HG03457 (cell line): ENCODE measurements at regions not wholly inside any gene's neighbourhood (a gene's known extent, or its start where the extent isn't known, plus 50 kb on each side); places are given as distances from the start of the nearest gene placed in this dataset.

Source experiments
- ATAC-seq: cut with Tn5 transposase; IDR thresholded peaks from one replicate; pipeline ENCODE4 v1.9.1; 2021; ENCODE audit warnings: moderate number of reproducible peaks; ENCODE audit not compliant: unreplicated experiment

DNA sequence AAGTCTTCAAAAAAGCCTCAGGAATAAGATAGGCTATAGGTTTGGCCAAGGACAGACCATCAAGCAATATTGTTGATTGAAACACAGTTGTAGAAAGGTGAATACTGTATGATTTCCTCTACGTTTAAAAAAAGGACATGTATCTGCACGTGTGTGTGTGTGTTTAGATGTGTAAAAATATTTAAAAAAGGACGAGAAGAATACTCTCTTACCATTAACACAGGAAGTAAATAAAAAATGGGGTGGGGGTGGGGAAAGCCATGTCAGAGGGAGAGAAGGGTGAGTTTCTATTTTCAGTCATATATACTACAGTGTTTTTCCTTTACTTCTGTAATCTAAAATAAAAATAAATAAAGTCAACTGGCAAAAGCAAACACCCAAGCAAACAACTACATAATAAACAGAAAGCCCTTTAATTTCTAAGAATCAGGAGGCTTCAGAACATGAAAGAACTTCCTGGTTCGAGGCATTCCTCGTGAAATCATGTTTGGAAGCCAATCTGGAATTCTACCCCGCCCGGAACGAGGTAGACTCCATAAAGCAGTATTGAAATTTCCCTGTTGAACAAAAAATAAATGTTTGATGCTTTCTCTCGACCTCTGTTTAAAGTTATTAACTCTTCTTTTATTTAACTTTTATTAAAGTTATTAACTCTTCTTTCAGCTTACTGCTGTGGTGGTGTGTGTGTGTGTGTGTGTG lies 158.1 kb upstream of the ZNF217 start:
- peak; percentile 21 for ATAC-seq

DNA sequence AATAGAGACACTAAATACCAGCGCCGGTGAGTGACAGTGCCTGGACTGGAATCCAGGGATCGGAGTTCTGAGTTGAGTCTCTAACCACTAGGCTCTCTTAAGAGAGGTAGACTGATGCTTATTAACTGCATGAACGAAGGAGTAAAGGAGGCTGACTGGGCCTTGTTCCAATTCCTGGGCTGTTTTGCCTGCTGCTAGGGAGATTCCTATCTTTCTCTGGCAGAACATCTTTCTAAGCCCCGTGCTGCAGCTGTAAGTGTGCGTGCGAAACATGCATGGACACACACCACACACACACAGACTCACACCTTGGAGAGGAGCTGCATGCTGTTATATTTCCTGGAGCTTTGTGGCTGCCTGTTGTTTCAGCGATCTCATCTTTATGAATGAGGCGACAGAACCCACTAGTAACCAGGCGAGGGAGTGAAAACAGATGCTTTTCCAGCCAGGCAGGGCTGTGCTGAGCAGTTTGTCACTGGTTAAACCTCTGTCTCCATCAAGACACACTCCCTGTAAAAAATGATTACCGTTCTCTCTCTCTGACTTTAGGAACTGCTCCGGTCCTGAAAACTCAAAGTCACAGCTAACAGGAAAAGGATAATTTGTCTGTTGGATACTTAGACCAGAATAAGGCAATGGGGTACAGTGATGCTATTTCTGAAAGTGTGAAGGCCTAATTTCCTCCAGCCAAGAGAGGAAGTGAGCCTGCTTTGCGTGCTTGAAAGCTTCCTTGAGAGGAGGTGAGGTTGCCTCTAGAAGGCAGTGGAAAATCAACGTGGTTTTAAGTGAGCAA lies 157.4 kb upstream of the ZNF217 start:
- peak; percentile 68 for ATAC-seq

DNA sequence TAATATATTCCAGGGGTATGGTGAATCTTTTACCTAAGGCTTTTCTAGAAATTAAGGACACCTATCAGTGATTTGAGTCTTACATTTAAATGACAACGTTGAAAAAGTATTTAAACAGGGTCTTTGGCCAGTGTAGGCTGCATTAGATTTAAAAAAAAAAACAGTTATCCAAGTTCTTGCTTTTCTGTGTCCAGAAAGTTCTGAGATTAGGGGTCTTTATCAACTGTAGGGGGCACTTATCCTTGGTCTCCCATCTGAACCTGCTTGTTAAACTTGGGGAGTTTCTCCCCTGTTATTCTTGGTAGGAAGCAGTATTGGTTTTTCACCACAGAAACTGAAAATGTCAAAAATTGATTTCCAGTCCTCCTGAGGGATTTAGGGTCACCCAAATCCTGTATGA lies 155.9 kb upstream of the ZNF217 start:
- ATAC-seq: no peak

DNA sequence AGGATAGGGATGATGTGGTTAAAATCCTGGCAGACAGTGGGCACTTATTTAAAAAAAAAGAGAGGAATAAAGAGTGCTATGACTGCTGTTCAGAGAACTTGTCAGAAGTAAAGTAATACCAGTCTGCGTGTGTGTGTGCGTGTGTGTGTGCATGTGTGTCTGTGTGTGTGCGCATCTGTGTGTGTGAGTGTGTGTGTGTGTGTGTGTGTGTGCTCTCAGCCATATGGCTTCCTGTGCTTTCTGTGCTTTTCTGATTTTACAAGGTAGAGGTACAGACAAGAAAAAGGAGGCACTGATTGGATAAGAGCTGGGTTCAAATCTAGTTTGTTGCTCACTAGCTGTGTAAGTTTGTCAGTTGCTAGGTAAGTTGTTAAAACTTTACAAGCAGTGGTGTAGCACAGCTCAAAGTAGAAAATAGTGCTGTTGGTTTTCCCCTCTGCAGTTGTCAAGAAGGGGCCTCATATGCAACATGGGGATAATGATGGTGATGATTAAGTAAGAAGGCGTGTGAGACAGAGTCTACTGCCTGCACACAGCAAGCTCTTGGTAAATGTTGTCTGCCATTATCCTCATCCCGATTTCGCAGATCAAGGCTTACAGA lies 155.3 kb upstream of the ZNF217 start:
- no peak for ATAC-seq

GRCh38 chr20:53748176-53748575 lies 154.5 kb upstream of the ZNF217 start:
- no peak for ATAC-seq

- ATAC-seq: no peak
Measured at GRCh38 chr20:53743607-53744260, 150.1 kb upstream of the ZNF217 start.

- ATAC-seq: no peak
Measured at GRCh38 chr20:53742685-53743081, 149.0 kb upstream of the ZNF217 start.

- no peak for ATAC-seq
Measured at GRCh38 chr20:53741726-53742028, 148.0 kb upstream of the ZNF217 start.

DNA sequence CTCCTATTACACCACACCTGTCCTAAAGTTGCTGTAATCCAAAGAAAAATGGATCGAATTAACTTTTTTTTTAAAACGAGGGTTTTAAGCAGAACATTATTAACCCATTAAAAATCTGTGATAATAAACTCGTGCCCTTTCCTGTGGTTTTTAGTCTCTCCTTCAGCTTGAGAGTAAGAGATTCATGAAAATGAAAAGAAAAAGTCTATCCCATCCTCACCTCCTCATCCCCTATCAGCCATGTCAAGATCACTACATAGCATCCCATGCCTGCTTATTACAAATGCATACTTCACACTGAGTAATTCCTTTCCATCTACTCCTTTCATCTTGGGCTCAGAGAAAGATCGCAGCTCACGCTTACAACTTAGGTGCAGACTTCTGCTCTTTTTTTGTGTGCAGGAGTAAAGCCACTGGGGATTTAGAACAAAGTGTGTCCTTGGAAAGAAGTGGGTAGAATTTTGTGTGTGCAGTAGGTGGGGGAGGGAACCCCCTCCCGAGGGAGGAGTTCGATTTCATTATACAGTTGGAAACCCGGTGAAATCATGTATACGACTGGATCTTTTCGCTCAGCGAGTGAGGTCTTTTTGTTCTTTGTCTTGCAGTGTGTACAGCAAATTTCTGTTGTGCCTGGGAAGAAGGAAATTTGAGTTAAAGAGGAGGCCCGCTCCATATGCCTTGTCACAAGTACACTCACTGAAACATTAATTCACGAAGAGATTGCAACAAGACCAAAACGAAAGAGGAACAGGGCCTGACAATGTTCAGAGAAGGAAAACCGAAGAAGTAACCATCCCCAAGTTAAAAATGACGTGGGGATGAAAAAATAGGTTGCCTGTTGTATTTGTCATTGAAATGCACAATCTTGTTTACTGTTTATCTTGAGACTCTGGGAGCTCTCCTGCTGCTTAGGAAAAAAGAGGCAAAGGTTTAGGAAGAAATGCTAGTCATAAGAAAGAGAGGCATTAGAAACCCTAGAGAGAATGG lies 146.5 kb upstream of the ZNF217 start:
- ATAC-seq: no peak

DNA sequence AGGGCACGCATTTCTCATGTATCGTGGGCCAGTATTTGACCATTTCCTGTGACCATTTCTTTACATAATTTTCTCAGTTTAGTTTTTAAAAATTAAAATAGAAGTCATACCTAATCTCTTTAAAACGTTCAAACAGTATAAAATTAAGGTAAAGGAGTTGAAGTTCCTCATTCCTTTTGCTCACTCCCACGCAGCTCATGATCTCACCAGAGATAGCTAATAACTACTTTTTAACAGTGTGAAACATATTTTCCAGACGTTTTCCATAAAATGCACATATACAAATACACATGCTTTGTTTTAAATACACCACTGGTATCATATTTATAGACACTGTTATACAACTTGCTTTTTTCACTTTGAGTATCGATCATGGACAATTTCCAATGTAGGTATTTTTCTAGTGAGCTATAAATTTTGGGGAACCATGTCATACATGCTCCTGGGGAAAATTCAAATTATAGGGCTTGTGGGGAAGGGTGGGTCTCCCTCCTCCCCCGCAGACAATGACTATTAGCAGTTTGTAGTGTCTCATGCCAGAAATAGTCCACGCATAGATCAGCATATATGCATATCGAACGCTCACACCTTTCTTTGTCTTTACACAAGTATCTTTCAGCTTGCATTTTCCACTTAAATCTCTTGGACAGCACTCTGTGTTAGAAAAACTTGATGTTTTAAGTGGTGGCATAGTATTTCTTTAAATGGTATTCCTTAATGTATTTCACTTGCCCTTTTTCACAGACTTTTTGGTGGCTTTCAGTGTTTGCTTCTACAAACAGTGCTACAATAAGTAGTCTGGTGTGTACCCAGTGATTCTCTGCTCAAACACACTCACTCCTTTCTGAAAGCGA lies 145.5 kb upstream of the ZNF217 start:
- no peak for ATAC-seq

- no peak for ATAC-seq
Measured at GRCh38 chr20:53738039-53738944, 144.7 kb upstream of the ZNF217 start.

DNA sequence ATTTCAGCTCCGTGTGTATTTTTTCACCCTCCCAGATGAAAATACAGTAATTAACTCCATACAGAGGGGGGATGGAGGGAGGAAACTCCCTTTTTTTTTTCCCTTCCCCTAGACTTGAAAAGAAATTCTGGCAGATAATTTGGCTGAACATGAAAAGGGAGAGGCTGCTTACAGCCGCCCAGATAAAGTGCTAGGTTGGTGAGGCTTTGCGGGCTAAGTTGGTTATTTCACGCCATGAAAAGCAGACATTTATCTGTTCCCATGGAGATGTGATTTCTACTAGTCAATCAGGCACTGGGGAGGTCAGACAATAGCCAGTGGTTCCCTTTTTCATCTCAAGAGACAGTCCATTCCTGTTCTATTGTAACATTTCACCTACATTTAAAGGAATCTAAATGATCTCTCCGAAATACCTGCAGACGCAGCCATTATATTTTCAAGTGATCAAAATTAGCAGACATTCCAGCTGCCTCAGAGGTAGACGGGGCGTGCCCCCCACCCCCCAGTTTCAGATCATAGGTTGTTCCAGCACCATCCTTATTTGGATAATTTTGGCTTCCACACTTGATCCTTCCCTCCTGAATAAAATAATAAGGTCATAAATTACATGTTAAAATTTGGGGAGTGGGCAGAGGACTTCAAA lies 143.9 kb upstream of the ZNF217 start:
- ATAC-seq: no peak

DNA sequence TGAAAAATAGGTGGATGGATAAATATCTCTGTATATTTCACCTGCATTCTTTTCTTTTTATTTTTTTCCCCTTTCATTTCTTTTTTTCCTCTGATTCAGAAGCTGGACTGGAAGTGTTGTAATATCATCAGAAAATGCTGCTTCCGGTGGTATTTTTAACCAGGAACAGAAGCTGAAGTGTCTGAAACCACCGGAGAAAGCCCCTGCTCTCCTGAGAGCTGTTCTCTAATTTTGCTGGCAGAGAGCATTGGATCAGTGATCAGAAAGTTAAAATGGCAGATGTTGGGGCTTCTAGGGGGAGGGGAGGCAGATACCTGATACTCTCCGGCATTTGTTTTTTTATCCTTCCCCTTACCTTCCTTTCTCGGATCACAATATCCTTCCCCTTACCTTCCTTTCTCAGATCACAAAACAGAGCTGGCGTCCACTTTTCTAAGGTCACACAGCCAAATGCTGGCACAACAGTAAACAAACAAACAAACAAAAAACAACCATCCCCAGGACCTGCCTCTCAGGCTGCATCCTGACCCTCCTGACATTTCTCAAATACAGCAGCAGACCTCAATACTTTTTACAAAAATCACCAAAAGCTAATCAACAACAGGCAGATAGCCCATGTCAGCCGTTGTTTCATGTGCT lies 143.2 kb upstream of the ZNF217 start:
- no peak for ATAC-seq

DNA sequence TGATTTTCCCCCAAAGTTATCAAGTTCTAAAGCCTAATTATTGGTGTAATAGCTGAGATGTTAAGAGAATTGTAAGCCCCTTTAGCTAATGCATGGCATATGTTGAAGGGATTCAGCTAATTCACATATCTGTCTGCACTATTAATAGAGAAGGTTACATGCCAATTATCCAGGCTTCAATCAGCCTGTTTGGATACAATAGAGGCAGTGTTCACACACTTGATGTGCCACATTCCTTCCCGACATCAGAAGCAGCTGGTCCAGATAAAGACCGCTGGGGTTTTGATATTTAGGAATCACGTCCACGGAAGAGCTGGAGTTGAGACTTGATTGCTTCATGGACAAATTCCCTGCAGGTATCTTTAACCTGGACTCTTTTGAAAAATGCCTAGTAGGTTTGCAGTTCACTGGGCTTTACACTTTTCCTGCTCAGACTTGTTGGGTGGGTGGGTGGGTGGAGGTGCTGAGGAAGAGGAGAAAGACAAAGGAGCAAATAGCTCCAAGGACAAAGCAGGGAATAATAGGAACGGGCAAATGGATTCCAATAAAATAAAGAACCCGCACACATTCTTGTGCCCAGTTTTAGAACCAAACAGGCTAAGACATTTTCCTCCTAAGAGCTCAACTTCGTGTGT lies 142.6 kb upstream of the ZNF217 start:
- no peak for ATAC-seq

GRCh38 chr20:53735536-53736050 lies 142.0 kb upstream of the ZNF217 start:
- ATAC-seq: no peak

DNA sequence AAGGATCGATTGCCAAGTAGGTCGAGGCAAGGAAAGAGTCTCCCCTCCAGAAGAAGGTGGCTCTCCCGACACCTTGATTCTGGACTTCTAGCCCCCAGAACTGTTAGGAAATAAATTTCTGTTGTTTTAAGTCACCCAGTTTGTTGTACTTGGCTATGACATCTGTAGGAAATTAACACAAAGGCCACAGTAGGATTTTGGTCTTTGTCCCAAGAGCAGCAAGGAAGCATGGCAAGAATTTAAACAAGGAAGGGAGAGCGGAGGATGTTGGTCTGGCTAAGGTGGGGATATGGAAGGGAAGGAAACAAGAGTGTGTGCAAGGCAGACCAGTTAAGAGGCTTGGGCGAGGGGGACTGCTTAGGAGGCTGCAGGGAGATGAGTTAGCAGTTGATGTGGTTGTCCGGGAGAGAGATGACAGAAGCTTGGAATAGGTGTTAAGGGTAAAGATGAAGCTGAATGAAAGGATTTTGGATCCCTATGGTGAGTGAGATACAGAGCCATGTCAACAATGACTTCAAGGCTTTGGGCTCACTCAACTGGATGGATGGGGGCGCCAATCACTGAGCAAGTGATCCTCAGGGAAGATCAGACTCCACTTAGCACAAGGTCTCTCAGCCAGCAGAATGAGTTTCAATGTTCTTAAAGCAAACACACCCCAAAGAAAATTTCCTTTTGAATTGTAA lies 140.5 kb upstream of the ZNF217 start:
- ATAC-seq: no peak
